ENCODE measurements at regions not wholly inside any gene's neighbourhood (a gene's known extent, or its start where the extent isn't known, plus 50 kb on each side); places are given as distances from the start of the nearest gene placed in this dataset.
A peak's percentile ranks its signal among the peaks of the same experiment; 100 is the strongest.
"Not testable (repeated sequence)": the region's sequence is repeated elsewhere in the genome, so short reads cannot be mapped to it uniquely, and the experiment has no call there.

GRCh38 chr1:120550335-120550734, 135.5 kb downstream of the NBPF8 start:
- H3K27me3 ChIP-seq (ENCODE audit: control insufficient read depth, insufficient read depth, low read length); H3K27ac ChIP-seq (ENCODE audit: low read depth, low read length); H3K4me1 ChIP-seq (ENCODE audit: control insufficient read depth, insufficient read depth, low read length); H3K4me3 ChIP-seq (ENCODE audit: low read depth, low read length); H3K9ac ChIP-seq (ENCODE audit: low read depth, low read length); H3K36me3 ChIP-seq (ENCODE audit: control insufficient read depth, insufficient read depth, low read length); H3K9me3 ChIP-seq (ENCODE audit: control insufficient read depth, insufficient read depth, low read length): not testable (repeated sequence)

GRCh38 chr1:120552190-120552589, 137.4 kb downstream of the NBPF8 start:
- H3K27ac ChIP-seq (ENCODE audit: low read depth, low read length); H3K36me3 ChIP-seq (ENCODE audit: control insufficient read depth, insufficient read depth, low read length); H3K27me3 ChIP-seq (ENCODE audit: control insufficient read depth, insufficient read depth, low read length); H3K4me1 ChIP-seq (ENCODE audit: control insufficient read depth, insufficient read depth, low read length); H3K9ac ChIP-seq (ENCODE audit: low read depth, low read length); H3K9me3 ChIP-seq (ENCODE audit: control insufficient read depth, insufficient read depth, low read length); H3K4me3 ChIP-seq (ENCODE audit: low read depth, low read length): not testable (repeated sequence)

DNA sequence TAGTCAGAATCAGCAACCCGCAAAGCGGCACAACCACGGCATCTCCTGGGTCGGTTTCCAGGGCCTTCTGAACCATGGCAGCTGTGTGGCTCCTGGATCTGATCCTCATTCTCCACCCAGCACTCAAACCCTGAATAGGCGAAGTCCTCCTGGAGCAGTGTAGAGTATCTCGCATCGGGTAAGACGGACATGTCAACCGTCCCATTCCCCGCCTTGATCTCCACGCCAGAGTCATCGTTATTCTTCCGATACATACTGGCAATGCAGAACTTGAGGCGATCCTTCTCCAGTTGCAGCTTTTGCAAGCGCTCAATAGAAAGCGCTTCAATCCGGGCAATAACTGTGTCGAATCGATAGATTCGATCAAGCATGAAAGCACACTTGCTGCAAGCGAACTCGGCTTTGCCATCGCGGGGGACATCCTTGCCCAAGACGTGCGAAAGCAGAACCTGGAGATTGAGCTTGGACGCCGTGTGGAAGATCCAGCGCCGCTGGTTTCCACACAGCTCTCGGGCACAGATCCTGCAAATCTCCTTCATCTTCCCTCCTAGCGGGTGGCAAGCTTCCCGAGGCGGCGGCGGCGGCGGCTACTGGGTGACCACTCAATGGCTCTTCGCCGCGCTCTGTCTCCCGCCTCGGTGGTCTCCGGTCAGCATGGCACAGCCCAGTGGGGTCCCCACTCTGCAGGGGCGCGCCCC, 142.9 kb downstream of the NBPF8 start:
- not testable (repeated sequence) for H3K9me3 ChIP-seq (ENCODE audit: control insufficient read depth, insufficient read depth, low read length); H3K27me3 ChIP-seq (ENCODE audit: control insufficient read depth, insufficient read depth, low read length); H3K4me1 ChIP-seq (ENCODE audit: control insufficient read depth, insufficient read depth, low read length); H3K36me3 ChIP-seq (ENCODE audit: control insufficient read depth, insufficient read depth, low read length); H3K27ac ChIP-seq (ENCODE audit: low read depth, low read length); H3K9ac ChIP-seq (ENCODE audit: low read depth, low read length)
- peak overlapping the region; percentile 56 for H3K4me3 ChIP-seq (ENCODE audit: low read depth, low read length)

GRCh38 chr1:120558303-120559060, 143.6 kb downstream of the NBPF8 start:
- peak overlapping the region; percentile 56; the same call in 1 of the 2 replicates for H3K9ac ChIP-seq (ENCODE audit: low read depth, low read length)
- not testable (repeated sequence) for H3K36me3 ChIP-seq (ENCODE audit: control insufficient read depth, insufficient read depth, low read length); H3K9me3 ChIP-seq (ENCODE audit: control insufficient read depth, insufficient read depth, low read length); H3K4me1 ChIP-seq (ENCODE audit: control insufficient read depth, insufficient read depth, low read length); H3K27me3 ChIP-seq (ENCODE audit: control insufficient read depth, insufficient read depth, low read length)
- peak overlapping the region; percentile 56 for H3K4me3 ChIP-seq (ENCODE audit: low read depth, low read length)
- peak overlapping the region; percentile 78 for H3K27ac ChIP-seq (ENCODE audit: low read depth, low read length)

GRCh38 chr1:120561767-120562166, 146.9 kb downstream of the NBPF8 start:
- not testable (repeated sequence) for H3K9me3 ChIP-seq (ENCODE audit: control insufficient read depth, insufficient read depth, low read length); H3K27ac ChIP-seq (ENCODE audit: low read depth, low read length); H3K36me3 ChIP-seq (ENCODE audit: control insufficient read depth, insufficient read depth, low read length); H3K27me3 ChIP-seq (ENCODE audit: control insufficient read depth, insufficient read depth, low read length); H3K4me3 ChIP-seq (ENCODE audit: low read depth, low read length); H3K4me1 ChIP-seq (ENCODE audit: control insufficient read depth, insufficient read depth, low read length); H3K9ac ChIP-seq (ENCODE audit: low read depth, low read length)

GRCh38 chr1:120565396-120565795, 150.6 kb downstream of the NBPF8 start:
- H3K4me3 ChIP-seq (ENCODE audit: low read depth, low read length); H3K27ac ChIP-seq (ENCODE audit: low read depth, low read length); H3K27me3 ChIP-seq (ENCODE audit: control insufficient read depth, insufficient read depth, low read length); H3K9ac ChIP-seq (ENCODE audit: low read depth, low read length); H3K9me3 ChIP-seq (ENCODE audit: control insufficient read depth, insufficient read depth, low read length); H3K4me1 ChIP-seq (ENCODE audit: control insufficient read depth, insufficient read depth, low read length); H3K36me3 ChIP-seq (ENCODE audit: control insufficient read depth, insufficient read depth, low read length): not testable (repeated sequence)

DNA sequence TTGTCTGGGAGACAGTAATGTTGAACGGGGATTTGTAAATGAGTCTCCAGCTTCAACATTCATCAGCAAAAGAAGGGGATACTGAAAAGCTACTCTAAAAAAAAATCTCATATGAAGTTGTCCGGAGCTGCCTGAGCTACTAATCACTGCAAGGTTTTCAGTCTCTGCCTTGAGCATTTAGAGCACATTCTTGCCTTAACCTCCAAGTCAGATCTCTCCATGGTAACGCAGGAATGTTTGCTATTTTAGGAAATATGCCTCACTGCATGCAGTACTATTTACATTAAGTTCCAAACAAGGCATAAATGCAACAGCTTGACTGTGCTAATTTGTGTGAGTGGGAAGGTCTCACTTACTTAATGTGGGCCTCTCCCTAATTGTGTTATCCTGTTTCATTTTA, 152.8 kb downstream of the NBPF8 start:
- H3K9ac ChIP-seq (ENCODE audit: low read depth, low read length); H3K9me3 ChIP-seq (ENCODE audit: control insufficient read depth, insufficient read depth, low read length); H3K4me3 ChIP-seq (ENCODE audit: low read depth, low read length); H3K4me1 ChIP-seq (ENCODE audit: control insufficient read depth, insufficient read depth, low read length); H3K27me3 ChIP-seq (ENCODE audit: control insufficient read depth, insufficient read depth, low read length); H3K36me3 ChIP-seq (ENCODE audit: control insufficient read depth, insufficient read depth, low read length); H3K27ac ChIP-seq (ENCODE audit: low read depth, low read length): not testable (repeated sequence)

DNA sequence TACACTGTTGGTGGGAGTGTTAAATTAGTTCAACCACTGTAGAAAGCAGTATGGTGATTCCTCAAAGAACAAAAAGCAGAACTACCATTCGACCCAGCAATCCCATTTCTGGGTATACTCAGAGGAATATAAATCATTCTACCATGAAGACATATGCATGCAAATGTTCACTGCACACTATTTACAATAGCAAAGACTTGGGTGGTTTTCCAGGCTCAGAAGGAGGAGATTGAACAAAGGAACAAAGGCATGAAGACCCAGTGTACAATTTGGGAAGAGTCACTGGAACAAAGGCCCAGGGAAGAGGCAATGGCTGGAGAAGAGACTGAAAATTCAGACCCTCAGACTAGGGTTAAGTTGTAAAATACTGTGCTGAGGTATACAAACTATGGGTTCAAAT, 148.5 kb upstream of the NBPF26 start:
- not testable (repeated sequence) for H3K27ac ChIP-seq (ENCODE audit: low read depth, low read length); H3K36me3 ChIP-seq (ENCODE audit: control insufficient read depth, insufficient read depth, low read length); H3K9ac ChIP-seq (ENCODE audit: low read depth, low read length); H3K4me1 ChIP-seq (ENCODE audit: control insufficient read depth, insufficient read depth, low read length); H3K9me3 ChIP-seq (ENCODE audit: control insufficient read depth, insufficient read depth, low read length); H3K4me3 ChIP-seq (ENCODE audit: low read depth, low read length); H3K27me3 ChIP-seq (ENCODE audit: control insufficient read depth, insufficient read depth, low read length)

GRCh38 chr1:120582135-120582534, 141.6 kb upstream of the NBPF26 start:
- not testable (repeated sequence) for H3K9ac ChIP-seq (ENCODE audit: low read depth, low read length); H3K9me3 ChIP-seq (ENCODE audit: control insufficient read depth, insufficient read depth, low read length); H3K4me3 ChIP-seq (ENCODE audit: low read depth, low read length); H3K36me3 ChIP-seq (ENCODE audit: control insufficient read depth, insufficient read depth, low read length); H3K4me1 ChIP-seq (ENCODE audit: control insufficient read depth, insufficient read depth, low read length); H3K27ac ChIP-seq (ENCODE audit: low read depth, low read length); H3K27me3 ChIP-seq (ENCODE audit: control insufficient read depth, insufficient read depth, low read length)

DNA sequence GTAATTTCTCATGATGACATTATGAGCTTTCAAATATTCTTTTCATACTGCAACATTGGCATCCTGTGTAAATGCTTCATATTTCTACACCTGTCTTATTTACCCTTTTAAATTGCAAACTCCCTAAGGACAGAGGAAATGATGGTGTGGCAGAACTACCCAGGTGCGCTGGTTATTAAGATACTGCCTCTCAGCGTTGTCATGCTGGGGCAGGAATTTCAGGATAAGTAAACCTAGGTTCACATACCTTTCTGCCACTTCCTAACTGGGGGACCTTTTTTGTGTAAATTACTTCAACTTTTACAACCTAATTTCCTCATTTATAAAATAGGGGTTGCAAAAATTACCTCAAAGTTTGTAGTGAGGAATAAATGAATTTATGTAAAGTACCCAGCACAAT, 137.7 kb upstream of the NBPF26 start:
- not testable (repeated sequence) for H3K36me3 ChIP-seq (ENCODE audit: control insufficient read depth, insufficient read depth, low read length); H3K9ac ChIP-seq (ENCODE audit: low read depth, low read length); H3K27me3 ChIP-seq (ENCODE audit: control insufficient read depth, insufficient read depth, low read length); H3K27ac ChIP-seq (ENCODE audit: low read depth, low read length); H3K4me1 ChIP-seq (ENCODE audit: control insufficient read depth, insufficient read depth, low read length); H3K4me3 ChIP-seq (ENCODE audit: low read depth, low read length); H3K9me3 ChIP-seq (ENCODE audit: control insufficient read depth, insufficient read depth, low read length)

- H3K4me1 ChIP-seq (ENCODE audit: control insufficient read depth, insufficient read depth, low read length); H3K27ac ChIP-seq (ENCODE audit: low read depth, low read length); H3K9me3 ChIP-seq (ENCODE audit: control insufficient read depth, insufficient read depth, low read length); H3K4me3 ChIP-seq (ENCODE audit: low read depth, low read length); H3K9ac ChIP-seq (ENCODE audit: low read depth, low read length); H3K27me3 ChIP-seq (ENCODE audit: control insufficient read depth, insufficient read depth, low read length); H3K36me3 ChIP-seq (ENCODE audit: control insufficient read depth, insufficient read depth, low read length): not testable (repeated sequence)
Observed at GRCh38 chr1:120588811-120589210, 134.9 kb upstream of the NBPF26 start.
